Nephron (organoid): ENCODE measurements at regions not wholly inside any gene's neighbourhood (a gene's known extent, or its start where the extent isn't known, plus 50 kb on each side); places are given as distances from the start of the nearest gene placed in this dataset.
"Not testable (repeated sequence)": the region's sequence is repeated elsewhere in the genome, so short reads cannot be mapped to it uniquely, and the experiment has no call there.

ENCODE experiments used
- H3K27ac Mint-ChIP-seq, 3 experiments: 2 replicates each; pipeline ENCODE4 v1.8.0; 2020; ENCODE audit warnings: mixed read lengths in 3 of 3, mild to moderate bottlenecking in 2 of 3, moderate library complexity in 1 of 3
- H3K27me3 Mint-ChIP-seq: 2 replicates; pipeline ENCODE4 v1.8.0; 2021; ENCODE audit warnings: low read depth, mild to moderate bottlenecking, moderate library complexity, mixed read lengths
- H3K36me3 Mint-ChIP-seq: 2 replicates; pipeline ENCODE4 v1.8.0; 2020; ENCODE audit warnings: low read depth, mixed read lengths
- H3K4me1 Mint-ChIP-seq: 2 replicates; pipeline ENCODE4 v1.8.0; 2020; ENCODE audit warnings: mixed read lengths
- H3K4me3 Mint-ChIP-seq, 3 experiments: 2 replicates each; pipeline ENCODE4 v1.8.0; 2020; ENCODE audit warnings: mild to moderate bottlenecking in 3 of 3, mixed read lengths in 3 of 3, moderate library complexity in 2 of 3
- H3K9me3 Mint-ChIP-seq: 2 replicates; pipeline ENCODE4 v1.8.0; 2020; ENCODE audit warnings: mixed read lengths
- TF ChIP-seq, protein P1 (sequence below), 3 experiments: fragments of 200-600 bp; sonication (generic); IDR thresholded peaks; one replicate each; pipeline ENCODE4 v1.5.0; 2021; ENCODE audit warnings: antibody characterized with exemption in 3 of 3; ENCODE audit not compliant: unreplicated experiment in 3 of 3

DNA sequence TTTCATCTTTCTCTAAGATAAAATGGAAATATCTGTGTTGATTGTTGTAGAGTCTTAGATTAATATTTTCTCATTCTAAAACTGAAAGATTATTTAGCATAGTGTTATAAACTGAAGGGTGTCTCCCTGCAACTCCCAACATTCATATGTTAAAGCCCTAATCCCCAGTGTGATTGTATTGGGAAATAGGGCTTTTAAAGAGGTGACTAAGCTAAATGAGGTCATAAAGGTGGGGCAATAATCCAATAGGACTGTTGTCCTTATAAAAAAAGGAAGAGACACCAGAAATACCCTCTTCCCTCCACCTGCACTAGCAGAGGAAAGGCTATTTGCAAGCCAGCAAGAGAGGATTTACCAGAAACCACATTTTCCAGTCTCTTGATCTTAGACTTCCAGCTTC is 1626.4 kb downstream of the C4orf33 start:
- Mint-ChIP-seq H3K27me3 (no peaks in the 10 kb centered on the region), H3K4me1 (no peaks in the 10 kb centered on the region), H3K4me3 (no peak overlapping the region), H3K9me3 (no peaks in the 10 kb centered on the region), H3K36me3 (no peaks in the 10 kb centered on the region), H3K27ac (no peak overlapping the region)
- TF ChIP-seq, protein P1, sequence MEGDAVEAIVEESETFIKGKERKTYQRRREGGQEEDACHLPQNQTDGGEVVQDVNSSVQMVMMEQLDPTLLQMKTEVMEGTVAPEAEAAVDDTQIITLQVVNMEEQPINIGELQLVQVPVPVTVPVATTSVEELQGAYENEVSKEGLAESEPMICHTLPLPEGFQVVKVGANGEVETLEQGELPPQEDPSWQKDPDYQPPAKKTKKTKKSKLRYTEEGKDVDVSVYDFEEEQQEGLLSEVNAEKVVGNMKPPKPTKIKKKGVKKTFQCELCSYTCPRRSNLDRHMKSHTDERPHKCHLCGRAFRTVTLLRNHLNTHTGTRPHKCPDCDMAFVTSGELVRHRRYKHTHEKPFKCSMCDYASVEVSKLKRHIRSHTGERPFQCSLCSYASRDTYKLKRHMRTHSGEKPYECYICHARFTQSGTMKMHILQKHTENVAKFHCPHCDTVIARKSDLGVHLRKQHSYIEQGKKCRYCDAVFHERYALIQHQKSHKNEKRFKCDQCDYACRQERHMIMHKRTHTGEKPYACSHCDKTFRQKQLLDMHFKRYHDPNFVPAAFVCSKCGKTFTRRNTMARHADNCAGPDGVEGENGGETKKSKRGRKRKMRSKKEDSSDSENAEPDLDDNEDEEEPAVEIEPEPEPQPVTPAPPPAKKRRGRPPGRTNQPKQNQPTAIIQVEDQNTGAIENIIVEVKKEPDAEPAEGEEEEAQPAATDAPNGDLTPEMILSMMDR (IDR thresholded peaks at IDR 0.05; ENCODE audit: unreplicated experiment in 3 of 3), result no peak

DNA sequence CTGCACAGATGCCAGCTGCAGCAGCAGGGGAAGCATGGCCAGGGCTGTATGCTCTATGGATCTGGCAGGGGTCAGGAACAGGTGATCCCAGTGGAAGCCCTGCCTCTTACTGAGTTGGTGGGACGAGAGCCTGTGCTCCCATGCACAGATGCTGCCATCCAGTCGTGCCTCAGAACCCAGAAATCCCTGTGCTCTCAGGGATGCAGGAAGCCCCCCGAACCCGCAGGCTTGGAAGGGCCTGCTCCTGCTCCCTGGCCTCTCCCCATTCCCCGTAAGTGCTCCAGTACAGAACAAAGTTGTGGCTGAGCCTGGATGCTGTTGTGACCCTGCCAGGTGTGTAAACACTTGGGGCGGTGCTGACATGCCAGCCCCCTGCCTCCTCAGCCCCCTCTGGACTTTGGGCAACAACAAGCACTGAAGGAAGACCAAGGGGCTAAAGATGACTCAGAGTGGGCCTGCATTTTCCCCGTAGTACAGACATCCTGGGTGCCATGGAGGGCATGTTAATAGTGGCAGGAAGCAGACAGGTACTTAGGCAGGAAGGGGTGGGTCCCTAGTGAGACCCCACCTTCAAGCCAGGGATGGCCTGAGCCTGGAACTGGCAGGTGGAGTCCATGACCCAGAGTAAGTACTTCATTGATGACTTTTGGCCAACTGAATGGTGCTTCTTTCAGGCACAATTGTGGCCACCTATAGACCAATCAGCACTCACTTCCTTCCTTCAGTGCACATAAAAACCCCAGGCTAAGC is 1640.7 kb downstream of the C4orf33 start:
- H3K4me1 Mint-ChIP-seq, result no peaks in the 10 kb centered on the region
- H3K9me3 Mint-ChIP-seq, result no peaks in the 10 kb centered on the region
- TF ChIP-seq, protein P1 (IDR thresholded peaks at IDR 0.05; ENCODE audit: unreplicated experiment in 3 of 3), result no peak
- H3K27me3 Mint-ChIP-seq, result no peaks in the 10 kb centered on the region
- no peak overlapping the region for H3K4me3 Mint-ChIP-seq
- no peak overlapping the region for H3K27ac Mint-ChIP-seq
- H3K36me3 Mint-ChIP-seq, result no peaks in the 10 kb centered on the region

DNA sequence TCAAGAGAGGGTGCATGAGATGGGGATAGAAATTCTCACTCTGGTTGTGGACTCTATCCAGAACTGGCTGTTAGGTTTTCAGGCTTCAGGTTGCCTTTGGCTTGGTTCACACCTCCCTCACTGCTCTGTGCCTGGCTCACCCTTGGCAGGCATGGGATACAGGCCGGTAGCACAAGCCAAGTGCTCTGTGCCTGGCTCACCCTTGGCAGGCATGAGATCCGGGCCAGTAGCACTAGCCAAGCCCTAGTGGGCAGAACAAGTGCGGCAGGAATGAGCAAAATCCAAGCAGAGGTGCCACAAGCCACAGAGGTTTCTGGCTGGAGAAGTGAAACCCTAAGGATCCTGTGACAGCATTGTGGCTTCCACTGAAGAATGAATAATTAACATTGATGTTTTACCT is 1642.3 kb downstream of the C4orf33 start:
- TF ChIP-seq, protein P1 (IDR thresholded peaks at IDR 0.05; ENCODE audit: unreplicated experiment in 3 of 3), result no peak
- H3K36me3 Mint-ChIP-seq, result no peaks in the 10 kb centered on the region
- H3K4me3 Mint-ChIP-seq, result no peak overlapping the region
- peaks cover 4% of the 10 kb centered on the region for H3K9me3 Mint-ChIP-seq
- H3K27ac Mint-ChIP-seq, result no peak overlapping the region
- H3K27me3 Mint-ChIP-seq, result no peaks in the 10 kb centered on the region
- no peaks in the 10 kb centered on the region for H3K4me1 Mint-ChIP-seq

DNA sequence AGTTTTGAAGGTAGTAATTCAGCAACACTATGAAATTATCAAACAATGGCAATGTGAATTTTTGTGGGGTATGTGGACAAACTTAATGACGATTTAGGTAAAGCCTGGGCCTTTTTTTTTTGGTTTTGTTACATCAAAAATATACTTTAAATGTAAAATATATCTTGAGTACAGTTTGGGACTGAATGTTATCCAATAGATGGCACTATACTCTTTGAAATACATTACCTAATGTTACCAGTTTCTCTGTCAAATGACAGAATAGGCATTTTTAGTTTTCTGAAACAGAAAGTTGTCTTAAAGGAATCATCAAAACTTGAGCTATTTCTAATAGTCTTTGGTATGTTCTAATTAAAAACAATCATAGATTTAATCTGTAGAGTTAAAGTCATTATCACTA is 1651.9 kb downstream of the C4orf33 start:
- H3K9me3 Mint-ChIP-seq, result no peaks in the 10 kb centered on the region
- no peak overlapping the region for H3K4me3 Mint-ChIP-seq
- TF ChIP-seq, protein P1 (IDR thresholded peaks at IDR 0.05; ENCODE audit: unreplicated experiment in 3 of 3), result peak; percentile 41 to 63 (median 47)
- no peaks in the 10 kb centered on the region for H3K4me1 Mint-ChIP-seq
- H3K27ac Mint-ChIP-seq, result no peak overlapping the region
- no peaks in the 10 kb centered on the region for H3K27me3 Mint-ChIP-seq
- no peaks in the 10 kb centered on the region for H3K36me3 Mint-ChIP-seq

DNA sequence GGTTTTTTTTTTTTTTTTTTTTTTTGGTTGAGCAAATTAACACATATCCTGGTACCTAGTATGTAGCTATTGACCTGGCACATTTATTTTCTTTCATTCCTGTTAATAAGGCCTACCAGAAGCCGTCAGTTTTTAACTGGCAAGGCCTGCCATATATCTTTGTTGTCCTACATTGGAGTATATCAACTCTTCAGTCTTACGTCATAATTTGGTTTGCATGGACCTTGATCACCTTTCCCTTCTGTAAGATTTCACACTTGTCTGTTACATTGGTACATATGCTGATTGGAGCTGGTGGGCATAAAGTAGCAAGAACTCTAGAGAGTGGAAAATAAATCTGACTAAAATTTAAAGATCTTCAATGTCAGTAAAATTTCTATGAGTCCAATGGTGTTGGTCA is 1658.0 kb downstream of the C4orf33 start:
- no peaks in the 10 kb centered on the region for H3K27me3 Mint-ChIP-seq
- H3K4me1 Mint-ChIP-seq, result no peaks in the 10 kb centered on the region
- TF ChIP-seq, protein P1 (IDR thresholded peaks at IDR 0.05; ENCODE audit: unreplicated experiment in 3 of 3), result no peak
- H3K27ac Mint-ChIP-seq, result no peak overlapping the region
- H3K9me3 Mint-ChIP-seq, result no peaks in the 10 kb centered on the region
- H3K4me3 Mint-ChIP-seq, result no peak overlapping the region
- H3K36me3 Mint-ChIP-seq, result no peaks in the 10 kb centered on the region

DNA sequence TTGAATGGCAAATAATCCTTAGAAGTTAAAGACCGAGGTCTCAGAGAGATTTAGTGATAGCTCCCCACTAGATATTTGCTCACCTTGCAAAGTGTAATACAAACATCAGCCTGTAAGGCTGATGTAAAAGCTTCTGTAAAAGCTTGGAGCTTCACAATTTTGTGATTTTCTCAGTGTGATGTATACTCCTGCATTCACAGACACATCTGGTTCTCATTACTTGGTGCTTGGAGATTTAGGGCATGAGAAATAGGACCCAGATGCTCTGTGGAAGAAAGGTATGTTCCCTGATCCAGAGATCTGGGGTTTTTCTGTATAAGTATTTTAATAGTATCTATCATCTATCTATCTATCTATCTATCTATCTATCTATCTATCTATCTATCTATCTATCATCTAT is 1664.3 kb downstream of the C4orf33 start:
- no peaks in the 10 kb centered on the region for H3K36me3 Mint-ChIP-seq
- no peaks in the 10 kb centered on the region for H3K4me1 Mint-ChIP-seq
- no peaks in the 10 kb centered on the region for H3K9me3 Mint-ChIP-seq
- no peak overlapping the region for H3K4me3 Mint-ChIP-seq
- TF ChIP-seq, protein P1 (IDR thresholded peaks at IDR 0.05; ENCODE audit: unreplicated experiment in 3 of 3), result no peak
- H3K27me3 Mint-ChIP-seq, result no peaks in the 10 kb centered on the region
- H3K27ac Mint-ChIP-seq, result peak overlapping the region in 1 of 3 experiments; percentile 40

DNA sequence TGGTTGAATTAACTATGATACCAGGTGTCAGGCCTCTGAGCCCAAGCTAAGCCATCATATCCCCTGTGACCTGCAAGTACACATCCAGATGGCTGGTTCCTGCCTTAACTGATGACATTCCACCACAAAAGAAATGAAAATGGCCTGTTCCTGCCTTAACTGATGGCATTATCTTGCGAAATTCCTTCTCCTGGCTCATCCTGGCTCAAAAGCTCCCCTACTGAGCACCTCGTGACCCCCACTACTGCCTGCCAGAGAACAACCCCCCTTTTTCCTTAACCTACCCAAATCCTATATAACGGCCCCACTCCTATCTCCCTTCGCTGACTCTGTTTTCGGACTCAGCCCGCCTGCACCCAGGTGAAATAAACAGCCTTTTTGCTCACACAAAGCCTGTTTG is 1671.4 kb downstream of the C4orf33 start:
- H3K27ac Mint-ChIP-seq, H3K9me3 Mint-ChIP-seq, H3K4me1 Mint-ChIP-seq, H3K4me3 Mint-ChIP-seq, H3K36me3 Mint-ChIP-seq, H3K27me3 Mint-ChIP-seq: not testable (repeated sequence)

DNA sequence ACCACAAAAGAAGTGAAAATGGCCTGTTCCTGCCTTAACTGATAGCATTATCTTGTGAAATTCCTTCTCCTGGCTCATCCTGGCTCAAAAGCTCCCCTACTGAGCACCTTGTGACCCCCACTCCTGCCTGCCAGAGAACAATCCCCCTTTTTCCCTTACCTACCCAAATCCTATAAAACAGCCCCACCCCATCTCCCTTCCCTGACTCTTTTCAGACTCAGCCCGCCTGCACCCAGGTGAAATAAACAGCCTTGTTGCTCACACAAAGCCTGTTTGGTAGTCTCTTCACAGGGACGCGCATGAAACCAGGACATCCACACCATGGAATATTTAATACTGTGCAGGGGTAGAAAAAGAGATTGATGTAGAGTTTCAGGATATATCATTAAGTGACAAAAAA is 1677.0 kb downstream of the C4orf33 start:
- H3K4me3 Mint-ChIP-seq, H3K9me3 Mint-ChIP-seq: not testable (repeated sequence)

More for the DNA sequence above, 1677.0 kb downstream of the C4orf33 start:
- not testable (repeated sequence) for H3K27me3 Mint-ChIP-seq, H3K4me1 Mint-ChIP-seq, H3K27ac Mint-ChIP-seq, H3K36me3 Mint-ChIP-seq
